CD4-positive, alpha-beta T cell treated with Interleukin-17A for 4 hours (primary cell): ENCODE measurements at regions not wholly inside any gene's neighbourhood (a gene's known extent, or its start where the extent isn't known, plus 50 kb on each side); places are given as distances from the start of the nearest gene placed in this dataset.
"Not testable (repeated sequence)": the region's sequence is repeated elsewhere in the genome, so short reads cannot be mapped to it uniquely, and the experiment has no call there.

Experiments used
- DNase-seq: peaks from one replicate; pipeline ENCODE4 v3.0.0-alpha.2; 2020; ENCODE audit warnings: mixed read lengths

- not testable (repeated sequence) for DNase-seq
Measured at GRCh38 chr18:57879924-57880323, 76.8 kb upstream of the ATP8B1 start.

- no peak for DNase-seq
Measured at GRCh38 chr18:57869221-57869620, 66.1 kb upstream of the ATP8B1 start.

- no peak for DNase-seq
Measured at GRCh38 chr18:57866355-57866754, 63.2 kb upstream of the ATP8B1 start.

- no peak for DNase-seq
Measured at GRCh38 chr18:57864615-57865121, 61.6 kb upstream of the ATP8B1 start.

GRCh38 chr18:57863706-57864105, 60.6 kb upstream of the ATP8B1 start:
- DNase-seq, result no peak

GRCh38 chr18:57859314-57859713, 56.2 kb upstream of the ATP8B1 start:
- no peak for DNase-seq

- no peak for DNase-seq
Measured at GRCh38 chr18:57856557-57857280, 53.6 kb upstream of the ATP8B1 start.

- no peak for DNase-seq
Measured at GRCh38 chr18:57856128-57856527, 53.0 kb upstream of the ATP8B1 start.

- DNase-seq, result no peak
Measured at GRCh38 chr18:57855551-57855950, 52.4 kb upstream of the ATP8B1 start.

- DNase-seq, result no peak
Measured at GRCh38 chr18:57854726-57855125, 51.6 kb upstream of the ATP8B1 start.

GRCh38 chr18:57853864-57854263, 50.7 kb upstream of the ATP8B1 start:
- DNase-seq, result no peak

- DNase-seq, result no peak
Measured at GRCh38 chr18:57853133-57853532, 50.0 kb upstream of the ATP8B1 start.
